PC-3 (cell line): ENCODE measurements at regions not wholly inside any gene's neighbourhood (a gene's known extent, or its start where the extent isn't known, plus 50 kb on each side); places are given as distances from the start of the nearest gene placed in this dataset.

Experiments
- EZH2 ChIP-seq: fragments of 300-600 bp; sonication (generic); IDR thresholded peaks from one replicate; pipeline ENCODE4 v1.6.1; 2017; ENCODE audit warnings: antibody characterized with exemption, mild to moderate bottlenecking, low read length; ENCODE audit not compliant: unreplicated experiment
- EZH2phosphoT487 ChIP-seq: fragments of 300-600 bp; sonication (generic); IDR thresholded peaks from 2 replicates; pipeline ENCODE4 v1.6.1; 2018; ENCODE audit warnings: mild to moderate bottlenecking, antibody characterized with exemption, low read length, borderline replicate concordance
- TF ChIP-seq, protein P1 (sequence below): fragments of 300-600 bp; sonication (generic); conservative IDR thresholded peaks from 2 replicates; pipeline ENCODE4 v1.5.1; 2017; ENCODE audit warnings: antibody characterized with exemption, low read depth, mild to moderate bottlenecking, low read length

GRCh38 chr18:54777989-54778388 is 50.3 kb upstream of the RAB27B start:
- TF ChIP-seq, protein P1, sequence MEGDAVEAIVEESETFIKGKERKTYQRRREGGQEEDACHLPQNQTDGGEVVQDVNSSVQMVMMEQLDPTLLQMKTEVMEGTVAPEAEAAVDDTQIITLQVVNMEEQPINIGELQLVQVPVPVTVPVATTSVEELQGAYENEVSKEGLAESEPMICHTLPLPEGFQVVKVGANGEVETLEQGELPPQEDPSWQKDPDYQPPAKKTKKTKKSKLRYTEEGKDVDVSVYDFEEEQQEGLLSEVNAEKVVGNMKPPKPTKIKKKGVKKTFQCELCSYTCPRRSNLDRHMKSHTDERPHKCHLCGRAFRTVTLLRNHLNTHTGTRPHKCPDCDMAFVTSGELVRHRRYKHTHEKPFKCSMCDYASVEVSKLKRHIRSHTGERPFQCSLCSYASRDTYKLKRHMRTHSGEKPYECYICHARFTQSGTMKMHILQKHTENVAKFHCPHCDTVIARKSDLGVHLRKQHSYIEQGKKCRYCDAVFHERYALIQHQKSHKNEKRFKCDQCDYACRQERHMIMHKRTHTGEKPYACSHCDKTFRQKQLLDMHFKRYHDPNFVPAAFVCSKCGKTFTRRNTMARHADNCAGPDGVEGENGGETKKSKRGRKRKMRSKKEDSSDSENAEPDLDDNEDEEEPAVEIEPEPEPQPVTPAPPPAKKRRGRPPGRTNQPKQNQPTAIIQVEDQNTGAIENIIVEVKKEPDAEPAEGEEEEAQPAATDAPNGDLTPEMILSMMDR: no peak
- TF ChIP-seq EZH2 (no peak), EZH2phosphoT487 (no peak)
